B cell (primary cell): ENCODE measurements at regions not wholly inside any gene's neighbourhood (a gene's known extent, or its start where the extent isn't known, plus 50 kb on each side); places are given as distances from the start of the nearest gene placed in this dataset.

Experiments
- ATAC-seq: fragments of 200-7000 bp; cut with Tn5 transposase; one replicate; pipeline ENCODE4 v1.10.0; 2021; ENCODE audit warnings: low read depth, mild to moderate bottlenecking, moderate number of reproducible peaks, moderate library complexity
- CTCF ChIA-PET: fragments of 350-600 bp; sonication (Branson Sonifier 250); formaldehyde crosslinking; loops from one replicate; lab custom pipeline; 2021; ENCODE audit warnings: antibody characterized with exemption, inconsistent platforms; lab: Charles Lee
- POLR2A ChIA-PET: fragments of 350-600 bp; sonication (Branson Sonifier 250); formaldehyde crosslinking; loops from one replicate; lab custom pipeline; 2021; ENCODE audit warnings: antibody characterized with exemption; lab: Charles Lee
- DNase-seq: peaks from one replicate; pipeline ENCODE4 v3.0.0; 2013
- H2AFZ ChIP-seq: 2 replicates; pipeline ENCODE4 v1.6.1; 2012; ENCODE audit warnings: mild to moderate bottlenecking, low read depth, low read length; ENCODE audit not compliant: insufficient read depth, poor library complexity, severe bottlenecking
- H3K27ac ChIP-seq, 2 donors: 1 replicate in 1 of 2; 2 replicates in 1 of 2; pipeline ENCODE4 v1.5.1; 2012 to 2013; ENCODE audit warnings: low read length in 2 of 2, mild to moderate bottlenecking in 2 of 2, moderate library complexity in 1 of 2
- H3K27me3 ChIP-seq, 4 experiments: fragments of 200-600 bp in 1 of 4; sonication (generic) in 1 of 4; replicated peaks in 1 of 4; 1 replicate in 2 of 4; 2 replicates in 2 of 4; pipeline versions ENCODE4 v1.6.1 to v1.7.0; 2013 to 2016; ENCODE audit warnings: low read length in 3 of 4, mild to moderate bottlenecking in 2 of 4, mixed read lengths in 1 of 4, moderate library complexity in 1 of 4; ENCODE audit not compliant: insufficient read depth in 4 of 4, control insufficient read depth in 3 of 4; ENCODE audit errors: control extremely low read depth in 1 of 4
- H3K36me3 ChIP-seq, 2 experiments: replicated peaks in 1 of 2; 1 replicate in 1 of 2; 2 replicates in 1 of 2; pipeline versions ENCODE4 v1.6.1 to v1.7.1; 2013; ENCODE audit warnings: low read length in 1 of 2; ENCODE audit not compliant: insufficient read depth in 2 of 2, control insufficient read depth in 1 of 2; ENCODE audit errors: control extremely low read depth in 1 of 2, extremely low read depth in 1 of 2
- H3K4me1 ChIP-seq, 2 donors: fragments of 200-600 bp in 1 of 2; sonication (generic) in 1 of 2; 1 replicate in 1 of 2; 2 replicates in 1 of 2; pipeline versions ENCODE4 v1.5.1 to v1.6.1; 2013 to 2017; ENCODE audit warnings: low read length in 2 of 2; ENCODE audit not compliant: control insufficient read depth in 2 of 2, insufficient read depth in 2 of 2
- H3K4me2 ChIP-seq: replicated peaks from 2 replicates; pipeline ENCODE3; 2012; ENCODE audit warnings: mild to moderate bottlenecking, low read depth, low read length; ENCODE audit not compliant: poor library complexity, severe bottlenecking
- H3K4me3 ChIP-seq, 5 experiments: fragments of 200-600 bp in 1 of 5; sonication (generic) in 1 of 5; 1 replicate in 3 of 5; 2 replicates in 2 of 5; pipeline versions ENCODE4 v1.5.1 to v1.7.0; 2011 to 2016; ENCODE audit warnings: low read length in 4 of 5, mild to moderate bottlenecking in 4 of 5, low read depth in 2 of 5, control low read depth in 1 of 5, moderate library complexity in 1 of 5; ENCODE audit not compliant: insufficient read depth in 1 of 5; ENCODE audit errors: control extremely low read depth in 1 of 5, extremely low read depth in 1 of 5
- H3K79me2 ChIP-seq: fragments of 200-600 bp; sonication (generic); one replicate; pipeline ENCODE4 v1.6.0; 2016; ENCODE audit warnings: low read length; ENCODE audit not compliant: control insufficient read depth, insufficient read depth
- H3K9ac ChIP-seq: fragments of 200-600 bp; sonication (generic); 2 replicates; pipeline ENCODE4 v1.6.1; 2017; ENCODE audit warnings: mild to moderate bottlenecking, low read length, moderate library complexity
- H3K9me3 ChIP-seq, 3 donors: one replicate each; pipeline versions ENCODE4 v1.6.1 to v1.7.1; 2013; ENCODE audit warnings: low read length in 2 of 3; ENCODE audit not compliant: control insufficient read depth in 2 of 3, insufficient read depth in 1 of 3; ENCODE audit errors: control extremely low read depth in 1 of 3
- H4K20me1 ChIP-seq: 2 replicates; pipeline ENCODE4 v1.6.0; 2012; ENCODE audit warnings: mild to moderate bottlenecking, low read length; ENCODE audit not compliant: insufficient read depth, control insufficient read depth, poor library complexity, severe bottlenecking
- H3K27ac Mint-ChIP-seq: one replicate; pipeline ENCODE4 v1.8.0; 2021; ENCODE audit warnings: mixed read lengths
- H3K27me3 Mint-ChIP-seq: one replicate; pipeline ENCODE4 v1.8.0; 2021; ENCODE audit warnings: mixed read lengths
- H3K4me1 Mint-ChIP-seq: one replicate; pipeline ENCODE4 v1.8.0; 2021; ENCODE audit warnings: mixed read lengths
- H3K4me3 Mint-ChIP-seq: one replicate; pipeline ENCODE4 v1.8.0; 2021; ENCODE audit warnings: mixed read lengths
- H3K9me3 Mint-ChIP-seq: one replicate; pipeline ENCODE4 v1.8.0; 2022; ENCODE audit warnings: mixed read lengths; ENCODE audit not compliant: insufficient read depth
- EZH2 ChIP-seq: IDR thresholded peaks from 2 replicates; pipeline ENCODE4 v1.6.1; 2012; ENCODE audit warnings: borderline replicate concordance, low read depth, mild to moderate bottlenecking, moderate library complexity, low read length; ENCODE audit not compliant: insufficient read depth, poor library complexity, severe bottlenecking
- WGBS: methylation state at CpG from one replicate; pipeline ENCODE4 v1.1.5; 2013; ENCODE audit warnings: missing lambda C conversion rate; ENCODE audit not compliant: insufficient coverage; 5-methylcytosine and 5-hydroxymethylcytosine counted together
- intact Hi-C: fragments of 100-400 bp; cut with micrococcal nuclease; formaldehyde crosslinking; loops from one replicate; pipeline ENCODE4 v1.10.0; 2022
- TF ChIP-seq, protein P1 (sequence below): fragments of 200-600 bp; IDR thresholded peaks from one replicate; pipeline ENCODE4 v1.8.0; 2022; ENCODE audit warnings: antibody characterized with exemption, mild to moderate bottlenecking

DNA sequence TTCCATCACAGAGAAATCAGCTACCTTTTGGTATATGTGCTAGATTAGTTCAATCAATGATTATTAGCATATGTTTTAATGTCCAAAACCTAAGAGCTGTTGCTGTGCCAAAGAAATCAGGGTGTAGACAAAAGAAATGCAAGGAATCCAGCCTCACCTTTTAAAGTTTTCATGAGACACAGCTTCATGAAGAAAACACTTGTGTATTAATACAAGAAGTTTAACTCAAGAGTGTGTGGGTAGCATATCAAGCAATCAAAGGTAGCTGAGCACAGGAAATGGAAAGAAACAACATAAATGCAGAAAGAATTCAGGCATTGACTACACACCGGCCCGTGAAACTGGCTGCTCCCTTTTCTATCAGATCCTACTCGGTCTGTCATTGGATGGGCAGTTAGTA is 76.0 kb upstream of the CAV2 start:
- H3K27ac Mint-ChIP-seq = no peak overlapping the region
- Histone ChIP-seq H3K79me2 (no peaks in the 10 kb centered on the region), H3K27me3 (no peaks in the 10 kb centered on the region), H3K4me2 (no peak overlapping the region), H3K9me3 (no peaks in the 10 kb centered on the region), H2AFZ (no peak overlapping the region), H4K20me1 (no peaks in the 10 kb centered on the region), H3K9ac (no peak overlapping the region), H3K4me1 (no peaks in the 10 kb centered on the region), H3K4me3 (no peak overlapping the region), H3K36me3 (no peaks in the 10 kb centered on the region), H3K27ac (no peak overlapping the region)
- peaks cover 13% of the 10 kb centered on the region for H3K27me3 Mint-ChIP-seq
- H3K4me3 Mint-ChIP-seq = no peak overlapping the region
- POLR2A ChIA-PET = no interaction called here
- no peaks in the 10 kb centered on the region for H3K4me1 Mint-ChIP-seq
- intact Hi-C loops = no loop called here
- H3K9me3 Mint-ChIP-seq = no peaks in the 10 kb centered on the region
- TF ChIP-seq EZH2 = no peak
- TF ChIP-seq, protein P1, sequence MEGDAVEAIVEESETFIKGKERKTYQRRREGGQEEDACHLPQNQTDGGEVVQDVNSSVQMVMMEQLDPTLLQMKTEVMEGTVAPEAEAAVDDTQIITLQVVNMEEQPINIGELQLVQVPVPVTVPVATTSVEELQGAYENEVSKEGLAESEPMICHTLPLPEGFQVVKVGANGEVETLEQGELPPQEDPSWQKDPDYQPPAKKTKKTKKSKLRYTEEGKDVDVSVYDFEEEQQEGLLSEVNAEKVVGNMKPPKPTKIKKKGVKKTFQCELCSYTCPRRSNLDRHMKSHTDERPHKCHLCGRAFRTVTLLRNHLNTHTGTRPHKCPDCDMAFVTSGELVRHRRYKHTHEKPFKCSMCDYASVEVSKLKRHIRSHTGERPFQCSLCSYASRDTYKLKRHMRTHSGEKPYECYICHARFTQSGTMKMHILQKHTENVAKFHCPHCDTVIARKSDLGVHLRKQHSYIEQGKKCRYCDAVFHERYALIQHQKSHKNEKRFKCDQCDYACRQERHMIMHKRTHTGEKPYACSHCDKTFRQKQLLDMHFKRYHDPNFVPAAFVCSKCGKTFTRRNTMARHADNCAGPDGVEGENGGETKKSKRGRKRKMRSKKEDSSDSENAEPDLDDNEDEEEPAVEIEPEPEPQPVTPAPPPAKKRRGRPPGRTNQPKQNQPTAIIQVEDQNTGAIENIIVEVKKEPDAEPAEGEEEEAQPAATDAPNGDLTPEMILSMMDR = no peak
- 92% methylated on average over 2 of the region's 3 CpGs for WGBS
- no peak for ATAC-seq
- DNase-seq = no peak
- CTCF ChIA-PET = interaction anchor here (1.4 kb wide), 1 partner anchor 103 kb away, joined by 4 read pairs; no protein-coding TSS in a partner anchor

GRCh38 chr7:116425647-116426209 is 73.8 kb upstream of the CAV2 start:
- Mint-ChIP-seq H3K4me1 (no peaks in the 10 kb centered on the region), H3K4me3 (no peak overlapping the region)

More at GRCh38 chr7:116425647-116426209, 73.8 kb upstream of the CAV2 start:
- no peak for ATAC-seq
- TF ChIP-seq, protein P1 = no peak
- TF ChIP-seq EZH2 = no peak
- ChIA-PET POLR2A (no interaction called here), CTCF (interaction anchor here (0.7 kb wide), 1 partner anchor 43 kb away, joined by 3 read pairs; no protein-coding TSS in a partner anchor)
- Histone ChIP-seq H3K27ac (no peak overlapping the region), H3K9me3 (no peaks in the 10 kb centered on the region), H4K20me1 (no peaks in the 10 kb centered on the region), H3K27me3 (no peaks in the 10 kb centered on the region), H3K4me3 (no peak overlapping the region), H2AFZ (no peak overlapping the region), H3K4me1 (no peaks in the 10 kb centered on the region), H3K36me3 (no peaks in the 10 kb centered on the region), H3K4me2 (no peak overlapping the region), H3K9ac (no peak overlapping the region), H3K79me2 (no peaks in the 10 kb centered on the region)
- DNase-seq = no peak
- Mint-ChIP-seq H3K9me3 (no peaks in the 10 kb centered on the region), H3K27me3 (peaks cover 4% of the 10 kb centered on the region), H3K27ac (no peak overlapping the region)
- intact Hi-C loops = no loop called here
- no CpG with 5 or more reads among the region's 3 CpGs for WGBS
